ENCODE measurements at regions not wholly inside any gene's neighbourhood (a gene's known extent, or its start where the extent isn't known, plus 50 kb on each side); places are given as distances from the start of the nearest gene placed in this dataset.

GRCh38 chr11:70783356-70783755 is 385.0 kb downstream of the CTTN start:
- ChIA-PET CTCF (interaction anchor here (1.2 kb wide), 1 partner anchor 14 kb away, joined by 3 read pairs; no protein-coding TSS in a partner anchor), POLR2A (no interaction called here)
- DNase-seq (ENCODE audit: extremely low spot score): no peak
- TF ChIP-seq CTBP1 (IDR thresholded peaks at IDR 0.05; ENCODE audit: borderline replicate concordance): no peak
- TF ChIP-seq LEF1 (IDR thresholded peaks at IDR 0.05; ENCODE audit: borderline replicate concordance): no peak
- no peak for TF ChIP-seq HDGF (IDR thresholded peaks at IDR 0.05; ENCODE audit: borderline replicate concordance)
- TF ChIP-seq SUZ12 (IDR thresholded peaks at IDR 0.05): no peak

DNA sequence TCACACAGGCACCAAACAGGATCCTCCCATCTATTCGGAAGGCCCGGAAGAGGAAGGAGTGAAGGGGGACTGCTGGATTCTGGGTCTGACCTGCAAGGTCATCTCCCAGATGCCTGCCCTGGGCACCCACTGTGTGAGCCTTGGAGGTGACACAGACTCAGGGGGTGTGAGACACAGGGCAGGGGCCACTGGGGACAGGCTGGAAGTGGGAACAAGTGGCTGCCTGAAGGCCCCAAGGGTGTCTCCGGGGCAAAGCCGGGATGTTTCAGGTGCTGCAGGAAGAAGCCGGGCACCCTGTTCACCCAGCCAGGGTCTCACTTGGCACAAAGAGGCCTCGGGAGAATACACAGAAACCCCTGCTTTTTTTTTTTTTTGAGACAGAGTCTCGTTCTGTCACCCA is 385.5 kb downstream of the CTTN start:
- TF ChIP-seq ARNT (IDR thresholded peaks at IDR 0.05) (no peak), SUZ12 (IDR thresholded peaks at IDR 0.05) (no peak), HDGF (IDR thresholded peaks at IDR 0.05; ENCODE audit: borderline replicate concordance) (no peak), FOXA1 (IDR thresholded peaks at IDR 0.05) (no peak), SP1 (IDR thresholded peaks at IDR 0.05) (no peak), TARDBP (IDR thresholded peaks at IDR 0.05) (no peak), BHLHE40 (IDR thresholded peaks at IDR 0.05; ENCODE audit: borderline replicate concordance) (no peak), ELF4 (IDR thresholded peaks at IDR 0.05) (no peak), LEF1 (IDR thresholded peaks at IDR 0.05; ENCODE audit: borderline replicate concordance) (no peak), L3MBTL2 (conservative IDR thresholded peaks at IDR 0.05) (no peak), NFRKB (IDR thresholded peaks at IDR 0.05) (no peak), FOXK2 (IDR thresholded peaks at IDR 0.05) (no peak), FOXM1 (IDR thresholded peaks at IDR 0.05; ENCODE audit: borderline replicate concordance) (no peak), PKNOX1 (IDR thresholded peaks at IDR 0.05) (no peak), ZNF384 (IDR thresholded peaks at IDR 0.05) (no peak)
- ChIA-PET CTCF (interaction anchor here (1.2 kb wide), 1 partner anchor 13 kb away, joined by 3 read pairs; no protein-coding TSS in a partner anchor), POLR2A (no interaction called here)
- no peak for DNase-seq (ENCODE audit: extremely low spot score)

- no peak for DNase-seq (ENCODE audit: extremely low spot score)
- CTCF ChIA-PET: no interaction called here
- TF ChIP-seq CTBP1 (IDR thresholded peaks at IDR 0.05; ENCODE audit: borderline replicate concordance) (no peak), PKNOX1 (IDR thresholded peaks at IDR 0.05) (no peak), HDGF (IDR thresholded peaks at IDR 0.05; ENCODE audit: borderline replicate concordance) (no peak), LEF1 (IDR thresholded peaks at IDR 0.05; ENCODE audit: borderline replicate concordance) (no peak), FOXM1 (IDR thresholded peaks at IDR 0.05; ENCODE audit: borderline replicate concordance) (no peak), SP1 (IDR thresholded peaks at IDR 0.05) (no peak), TARDBP (IDR thresholded peaks at IDR 0.05) (no peak), BHLHE40 (IDR thresholded peaks at IDR 0.05; ENCODE audit: borderline replicate concordance) (no peak), FOXA1 (IDR thresholded peaks at IDR 0.05) (no peak), L3MBTL2 (conservative IDR thresholded peaks at IDR 0.05) (no peak), ZNF384 (IDR thresholded peaks at IDR 0.05) (no peak), NFRKB (IDR thresholded peaks at IDR 0.05) (no peak), ELF4 (IDR thresholded peaks at IDR 0.05) (no peak), FOXK2 (IDR thresholded peaks at IDR 0.05) (no peak), ARNT (IDR thresholded peaks at IDR 0.05) (no peak), SUZ12 (IDR thresholded peaks at IDR 0.05) (no peak)
- POLR2A ChIA-PET: no interaction called here
Observed at GRCh38 chr11:70785372-70785771, 387.0 kb downstream of the CTTN start.

- POLR2A ChIA-PET: no interaction called here
- TF ChIP-seq FOXM1 (IDR thresholded peaks at IDR 0.05; ENCODE audit: borderline replicate concordance) (no peak), ZNF384 (IDR thresholded peaks at IDR 0.05) (no peak)
- CTCF ChIA-PET: no interaction called here
- no peak for DNase-seq (ENCODE audit: extremely low spot score)
Observed at GRCh38 chr11:70786021-70786665, 387.8 kb downstream of the CTTN start.

- POLR2A ChIA-PET: no interaction called here
- TF ChIP-seq BHLHE40 (IDR thresholded peaks at IDR 0.05; ENCODE audit: borderline replicate concordance) (no peak), HDGF (IDR thresholded peaks at IDR 0.05; ENCODE audit: borderline replicate concordance) (no peak), FOXK2 (IDR thresholded peaks at IDR 0.05) (no peak), PKNOX1 (IDR thresholded peaks at IDR 0.05) (no peak), ARNT (IDR thresholded peaks at IDR 0.05) (no peak), SP1 (IDR thresholded peaks at IDR 0.05) (no peak), L3MBTL2 (conservative IDR thresholded peaks at IDR 0.05) (no peak), NFRKB (IDR thresholded peaks at IDR 0.05) (no peak), LEF1 (IDR thresholded peaks at IDR 0.05; ENCODE audit: borderline replicate concordance) (no peak), CTBP1 (IDR thresholded peaks at IDR 0.05; ENCODE audit: borderline replicate concordance) (no peak), SUZ12 (IDR thresholded peaks at IDR 0.05) (no peak), ELF4 (IDR thresholded peaks at IDR 0.05) (no peak), FOXM1 (IDR thresholded peaks at IDR 0.05; ENCODE audit: borderline replicate concordance) (no peak)
- CTCF ChIA-PET: no interaction called here
- DNase-seq (ENCODE audit: extremely low spot score): no peak
Observed at GRCh38 chr11:70788248-70789022, 390.1 kb downstream of the CTTN start.

- ChIA-PET CTCF (no interaction called here), POLR2A (no interaction called here)
- no peak for DNase-seq (ENCODE audit: extremely low spot score)
- TF ChIP-seq BHLHE40 (IDR thresholded peaks at IDR 0.05; ENCODE audit: borderline replicate concordance) (no peak), HDGF (IDR thresholded peaks at IDR 0.05; ENCODE audit: borderline replicate concordance) (no peak), L3MBTL2 (conservative IDR thresholded peaks at IDR 0.05) (no peak), FOXA1 (IDR thresholded peaks at IDR 0.05) (no peak), TARDBP (IDR thresholded peaks at IDR 0.05) (no peak), PKNOX1 (IDR thresholded peaks at IDR 0.05) (no peak), ZNF384 (IDR thresholded peaks at IDR 0.05) (no peak), LEF1 (IDR thresholded peaks at IDR 0.05; ENCODE audit: borderline replicate concordance) (no peak), SP1 (IDR thresholded peaks at IDR 0.05) (no peak), FOXK2 (IDR thresholded peaks at IDR 0.05) (no peak), SUZ12 (IDR thresholded peaks at IDR 0.05) (no peak), ELF4 (IDR thresholded peaks at IDR 0.05) (no peak), ARNT (IDR thresholded peaks at IDR 0.05) (no peak), FOXM1 (IDR thresholded peaks at IDR 0.05; ENCODE audit: borderline replicate concordance) (no peak), NFRKB (IDR thresholded peaks at IDR 0.05) (no peak), CTBP1 (IDR thresholded peaks at IDR 0.05; ENCODE audit: borderline replicate concordance) (no peak)
Observed at GRCh38 chr11:70790671-70791300, 392.5 kb downstream of the CTTN start.

All from HEK293T (cell line).